B cell (primary cell): ENCODE measurements at regions not wholly inside any gene's neighbourhood (a gene's known extent, or its start where the extent isn't known, plus 50 kb on each side); places are given as distances from the start of the nearest gene placed in this dataset.
A peak's percentile ranks its signal among the peaks of the same experiment; 100 is the strongest.

Experiments
- ATAC-seq: fragments of 200-7000 bp; cut with Tn5 transposase; one replicate; pipeline ENCODE4 v1.10.0; 2021; ENCODE audit warnings: low read depth, mild to moderate bottlenecking, moderate number of reproducible peaks, moderate library complexity
- CTCF ChIA-PET: fragments of 350-600 bp; sonication (Branson Sonifier 250); formaldehyde crosslinking; loops from one replicate; lab custom pipeline; 2021; ENCODE audit warnings: antibody characterized with exemption, inconsistent platforms; lab: Charles Lee
- POLR2A ChIA-PET: fragments of 350-600 bp; sonication (Branson Sonifier 250); formaldehyde crosslinking; loops from one replicate; lab custom pipeline; 2021; ENCODE audit warnings: antibody characterized with exemption; lab: Charles Lee
- DNase-seq: peaks from one replicate; pipeline ENCODE4 v3.0.0; 2013
- H2AFZ ChIP-seq: 2 replicates; pipeline ENCODE4 v1.6.1; 2012; ENCODE audit warnings: mild to moderate bottlenecking, low read depth, low read length; ENCODE audit not compliant: insufficient read depth, poor library complexity, severe bottlenecking
- H3K27ac ChIP-seq, 2 donors: 1 replicate in 1 of 2; 2 replicates in 1 of 2; pipeline ENCODE4 v1.5.1; 2012 to 2013; ENCODE audit warnings: low read length in 2 of 2, mild to moderate bottlenecking in 2 of 2, moderate library complexity in 1 of 2
- H3K27me3 ChIP-seq, 4 experiments: fragments of 200-600 bp in 1 of 4; sonication (generic) in 1 of 4; replicated peaks in 1 of 4; 1 replicate in 2 of 4; 2 replicates in 2 of 4; pipeline versions ENCODE4 v1.6.1 to v1.7.0; 2013 to 2016; ENCODE audit warnings: low read length in 3 of 4, mild to moderate bottlenecking in 2 of 4, mixed read lengths in 1 of 4, moderate library complexity in 1 of 4; ENCODE audit not compliant: insufficient read depth in 4 of 4, control insufficient read depth in 3 of 4; ENCODE audit errors: control extremely low read depth in 1 of 4
- H3K36me3 ChIP-seq, 2 experiments: replicated peaks in 1 of 2; 1 replicate in 1 of 2; 2 replicates in 1 of 2; pipeline versions ENCODE4 v1.6.1 to v1.7.1; 2013; ENCODE audit warnings: low read length in 1 of 2; ENCODE audit not compliant: insufficient read depth in 2 of 2, control insufficient read depth in 1 of 2; ENCODE audit errors: control extremely low read depth in 1 of 2, extremely low read depth in 1 of 2
- H3K4me1 ChIP-seq, 2 donors: fragments of 200-600 bp in 1 of 2; sonication (generic) in 1 of 2; 1 replicate in 1 of 2; 2 replicates in 1 of 2; pipeline versions ENCODE4 v1.5.1 to v1.6.1; 2013 to 2017; ENCODE audit warnings: low read length in 2 of 2; ENCODE audit not compliant: control insufficient read depth in 2 of 2, insufficient read depth in 2 of 2
- H3K4me2 ChIP-seq: replicated peaks from 2 replicates; pipeline ENCODE3; 2012; ENCODE audit warnings: mild to moderate bottlenecking, low read depth, low read length; ENCODE audit not compliant: poor library complexity, severe bottlenecking
- H3K4me3 ChIP-seq, 5 experiments: fragments of 200-600 bp in 1 of 5; sonication (generic) in 1 of 5; 1 replicate in 3 of 5; 2 replicates in 2 of 5; pipeline versions ENCODE4 v1.5.1 to v1.7.0; 2011 to 2016; ENCODE audit warnings: low read length in 4 of 5, mild to moderate bottlenecking in 4 of 5, low read depth in 2 of 5, control low read depth in 1 of 5, moderate library complexity in 1 of 5; ENCODE audit not compliant: insufficient read depth in 1 of 5; ENCODE audit errors: control extremely low read depth in 1 of 5, extremely low read depth in 1 of 5
- H3K79me2 ChIP-seq: fragments of 200-600 bp; sonication (generic); one replicate; pipeline ENCODE4 v1.6.0; 2016; ENCODE audit warnings: low read length; ENCODE audit not compliant: control insufficient read depth, insufficient read depth
- H3K9ac ChIP-seq: fragments of 200-600 bp; sonication (generic); 2 replicates; pipeline ENCODE4 v1.6.1; 2017; ENCODE audit warnings: mild to moderate bottlenecking, low read length, moderate library complexity
- H3K9me3 ChIP-seq, 3 donors: one replicate each; pipeline versions ENCODE4 v1.6.1 to v1.7.1; 2013; ENCODE audit warnings: low read length in 2 of 3; ENCODE audit not compliant: control insufficient read depth in 2 of 3, insufficient read depth in 1 of 3; ENCODE audit errors: control extremely low read depth in 1 of 3
- H4K20me1 ChIP-seq: 2 replicates; pipeline ENCODE4 v1.6.0; 2012; ENCODE audit warnings: mild to moderate bottlenecking, low read length; ENCODE audit not compliant: insufficient read depth, control insufficient read depth, poor library complexity, severe bottlenecking
- H3K27ac Mint-ChIP-seq: one replicate; pipeline ENCODE4 v1.8.0; 2021; ENCODE audit warnings: mixed read lengths
- H3K27me3 Mint-ChIP-seq: one replicate; pipeline ENCODE4 v1.8.0; 2021; ENCODE audit warnings: mixed read lengths
- H3K4me1 Mint-ChIP-seq: one replicate; pipeline ENCODE4 v1.8.0; 2021; ENCODE audit warnings: mixed read lengths
- H3K4me3 Mint-ChIP-seq: one replicate; pipeline ENCODE4 v1.8.0; 2021; ENCODE audit warnings: mixed read lengths
- H3K9me3 Mint-ChIP-seq: one replicate; pipeline ENCODE4 v1.8.0; 2022; ENCODE audit warnings: mixed read lengths; ENCODE audit not compliant: insufficient read depth
- CTCF ChIP-seq: fragments of 200-600 bp; IDR thresholded peaks from one replicate; pipeline ENCODE4 v1.8.0; 2022; ENCODE audit warnings: antibody characterized with exemption, mild to moderate bottlenecking
- EZH2 ChIP-seq: IDR thresholded peaks from 2 replicates; pipeline ENCODE4 v1.6.1; 2012; ENCODE audit warnings: borderline replicate concordance, low read depth, mild to moderate bottlenecking, moderate library complexity, low read length; ENCODE audit not compliant: insufficient read depth, poor library complexity, severe bottlenecking
- WGBS: methylation state at CpG from one replicate; pipeline ENCODE4 v1.1.5; 2013; ENCODE audit warnings: missing lambda C conversion rate; ENCODE audit not compliant: insufficient coverage; 5-methylcytosine and 5-hydroxymethylcytosine counted together
- intact Hi-C: fragments of 100-400 bp; cut with micrococcal nuclease; formaldehyde crosslinking; loops from one replicate; pipeline ENCODE4 v1.10.0; 2022

- no peak for ATAC-seq
- POLR2A ChIA-PET, result interaction anchor here (0.8 kb wide), 1 partner anchor 89 kb away, joined by 4 read pairs; the partner anchor contains the start of gene BTG1
Observed at GRCh38 chr12:92234533-92234932, 88.9 kb upstream of the BTG1 start.

More at GRCh38 chr12:92234533-92234932, 88.9 kb upstream of the BTG1 start:
- Histone ChIP-seq H2AFZ (peak overlapping the region; percentile 37), H3K4me1 (peaks cover 2 to 3% of the 10 kb centered on the region in 2 donors), H3K4me2 (no peak overlapping the region), H3K36me3 (no peaks in the 10 kb centered on the region), H3K9me3 (no peaks in the 10 kb centered on the region), H3K27me3 (no peaks in the 10 kb centered on the region), H3K27ac (no peak overlapping the region), H4K20me1 (no peaks in the 10 kb centered on the region), H3K79me2 (no peaks in the 10 kb centered on the region), H3K4me3 (no peak overlapping the region), H3K9ac (no peak overlapping the region)
- H3K27ac Mint-ChIP-seq, result no peak overlapping the region
- H3K27me3 Mint-ChIP-seq, result no peaks in the 10 kb centered on the region
- intact Hi-C loops, result no loop called here
- H3K4me3 Mint-ChIP-seq, result no peak overlapping the region
- no peak for DNase-seq
- CTCF ChIA-PET, result no interaction called here
- peaks cover 12% of the 10 kb centered on the region for H3K4me1 Mint-ChIP-seq
- H3K9me3 Mint-ChIP-seq, result no peaks in the 10 kb centered on the region
- TF ChIP-seq EZH2, result no peak
- no peak for TF ChIP-seq CTCF
- WGBS, result 100% methylated on average over 1 of the region's 1 CpG
